K562 (cell line): ENCODE measurements at regions not wholly inside any gene's neighbourhood (a gene's known extent, or its start where the extent isn't known, plus 50 kb on each side); places are given as distances from the start of the nearest gene placed in this dataset.

Experiments
- HOXB6 ChIP-seq: fragments of 250-450 bp; sonication (Bioruptor Pico); IDR thresholded peaks from 2 replicates; pipeline ENCODE4 v1.5.1; 2022; ENCODE audit warnings: mild to moderate bottlenecking, borderline replicate concordance
- POLR2AphosphoS2 ChIP-seq: IDR thresholded peaks from 2 replicates; pipeline ENCODE4 v1.6.1; 2012; ENCODE audit warnings: low read length, improper control_type of control experiment
- SIN3A ChIP-seq, 2 experiments: fragments of 150-350 bp in 1 of 2; IDR thresholded peaks; 2 replicates each; pipeline ENCODE4 v1.6.1; 2011 to 2016; ENCODE audit warnings: borderline replicate concordance in 2 of 2, low read depth in 2 of 2, low read length in 2 of 2, mild to moderate bottlenecking in 2 of 2, moderate library complexity in 2 of 2; ENCODE audit not compliant: control insufficient read depth in 1 of 2
- ZNF274 ChIP-seq: IDR thresholded peaks from 2 replicates; pipeline ENCODE4 v1.6.1; 2011; ENCODE audit warnings: low read depth, mild to moderate bottlenecking, low read length, moderate library complexity, borderline replicate concordance

DNA sequence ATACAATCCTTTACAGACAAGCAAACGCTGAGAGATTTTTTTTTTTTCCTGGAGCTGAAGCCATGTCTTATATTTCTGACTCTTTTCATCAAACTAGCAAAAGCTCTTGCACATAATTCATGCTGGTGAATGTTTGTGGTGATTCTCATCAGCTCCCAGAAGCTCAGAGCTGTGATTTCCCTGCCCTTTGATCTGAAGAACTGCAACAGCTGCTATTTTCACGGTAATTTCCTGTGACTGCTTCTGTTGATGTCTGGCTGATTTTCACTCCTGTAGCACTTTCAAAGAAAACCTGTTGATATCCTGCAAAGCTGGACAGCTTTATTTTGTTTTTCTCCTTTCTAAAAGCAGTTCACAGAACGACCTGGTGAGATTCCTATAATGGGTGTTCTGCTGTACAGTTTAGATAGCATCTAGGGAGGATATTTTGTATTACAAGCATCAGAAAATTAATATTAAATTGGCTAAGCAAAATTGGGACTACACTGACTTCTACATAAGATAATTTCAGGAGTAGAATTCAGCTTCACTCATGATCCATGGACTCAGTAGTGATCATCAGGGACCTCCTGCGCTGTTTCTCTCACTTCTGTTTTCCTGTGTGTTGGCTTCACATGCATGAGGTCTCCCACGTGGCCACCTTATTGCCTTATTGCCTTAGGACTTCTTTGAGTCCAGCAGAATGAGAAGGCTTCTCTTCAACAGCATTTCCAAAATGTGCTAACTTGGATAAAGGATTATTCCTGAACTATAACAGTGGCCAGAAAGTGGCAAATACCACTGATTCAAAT lies 1111.6 kb upstream of the SORCS1 start:
- TF ChIP-seq SIN3A (IDR thresholded peaks at IDR 0.05; ENCODE audit: borderline replicate concordance in 2 of 2, control insufficient read depth in 1 of 2, low read depth in 2 of 2, low read length in 2 of 2): no peak
- TF ChIP-seq HOXB6 (CRISPR knock-in tag): no peak
- no peak for TF ChIP-seq POLR2AphosphoS2
- TF ChIP-seq ZNF274: no peak
